NOMO-1 treated with DMSO at 0.1 percent for 48 hours (cell line): ENCODE measurements at regions not wholly inside any gene's neighbourhood (a gene's known extent, or its start where the extent isn't known, plus 50 kb on each side); places are given as distances from the start of the nearest gene placed in this dataset.

ENCODE experiments used
- DNase-seq: peaks from one replicate; lab custom pipeline; 2025; ENCODE audit not compliant: unreplicated experiment; lab: John Stamatoyannopoulos, UW

DNA sequence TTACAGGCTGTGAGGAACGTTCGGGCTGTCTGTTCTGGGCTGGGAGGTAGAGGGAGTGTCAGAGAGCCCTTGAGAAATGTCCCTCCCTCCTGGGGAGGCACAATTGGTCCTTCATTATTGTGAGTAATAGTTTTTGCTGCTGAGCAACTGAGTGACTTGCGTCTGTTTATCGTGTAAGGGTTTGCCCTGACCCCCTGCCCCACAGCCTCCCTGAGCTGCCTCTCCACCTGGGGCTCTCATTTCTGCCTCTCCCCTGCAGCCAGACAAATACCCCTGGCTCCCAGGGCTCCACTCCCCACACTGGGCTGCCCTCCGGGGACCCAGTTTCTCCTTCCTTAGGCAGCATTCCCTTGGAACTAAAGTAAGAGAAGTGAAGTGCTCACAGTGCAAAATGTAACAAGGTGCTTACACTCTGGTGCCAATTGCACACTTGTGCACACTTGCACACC lies 174.9 kb upstream of the MVB12B start:
- no peak for DNase-seq

DNA sequence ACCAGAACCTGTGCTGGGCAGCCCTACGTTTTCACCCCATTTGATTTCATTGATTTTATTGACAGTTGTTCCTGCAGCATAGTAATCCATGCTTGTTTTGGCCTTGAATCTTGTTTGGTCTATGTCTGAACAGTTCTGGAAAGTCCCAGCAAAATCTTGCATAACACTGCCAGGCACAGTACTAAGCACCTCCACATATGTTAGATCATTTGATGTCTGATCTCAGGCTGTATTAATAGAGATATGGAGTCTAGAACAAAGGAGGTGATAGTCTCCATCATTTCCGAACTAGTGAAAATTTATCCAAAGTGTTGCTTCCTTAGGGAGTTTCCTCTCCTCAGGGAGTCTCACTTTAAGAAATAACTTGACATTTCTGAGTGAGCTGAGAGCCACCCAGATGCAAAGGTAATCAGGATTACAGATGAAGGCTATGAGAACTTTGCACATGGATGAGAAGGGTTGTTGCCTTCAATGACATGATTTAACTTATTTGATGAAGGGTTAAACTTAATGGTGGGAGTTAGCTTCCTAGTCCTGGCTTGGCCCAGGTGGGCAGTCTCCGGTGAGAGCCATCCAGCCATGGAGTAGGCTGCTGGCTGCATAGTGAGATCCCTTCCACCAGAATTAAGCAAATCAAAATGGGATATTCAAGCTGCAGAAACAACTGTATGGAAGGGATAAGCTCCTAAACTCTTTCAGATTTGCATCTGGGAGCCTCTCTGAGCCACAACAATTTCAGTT lies 173.8 kb upstream of the MVB12B start:
- no peak for DNase-seq

DNA sequence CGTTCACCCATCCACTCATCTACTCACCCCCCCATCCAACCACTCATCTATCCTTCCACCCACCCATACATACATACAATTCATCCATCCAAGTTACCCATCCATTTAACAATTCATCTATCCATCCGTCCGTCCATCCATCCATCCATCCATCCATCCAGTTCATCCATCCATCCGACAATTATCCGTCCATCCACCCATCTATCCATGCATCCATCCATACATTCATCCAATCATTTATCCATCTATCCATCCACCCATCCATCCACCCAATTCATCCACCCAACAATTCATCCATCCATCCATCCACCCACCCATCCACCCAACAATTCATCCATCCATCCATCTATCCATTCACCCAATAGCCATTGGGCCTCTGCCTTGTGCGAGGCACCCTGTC lies 173.2 kb upstream of the MVB12B start:
- DNase-seq, result no peak

DNA sequence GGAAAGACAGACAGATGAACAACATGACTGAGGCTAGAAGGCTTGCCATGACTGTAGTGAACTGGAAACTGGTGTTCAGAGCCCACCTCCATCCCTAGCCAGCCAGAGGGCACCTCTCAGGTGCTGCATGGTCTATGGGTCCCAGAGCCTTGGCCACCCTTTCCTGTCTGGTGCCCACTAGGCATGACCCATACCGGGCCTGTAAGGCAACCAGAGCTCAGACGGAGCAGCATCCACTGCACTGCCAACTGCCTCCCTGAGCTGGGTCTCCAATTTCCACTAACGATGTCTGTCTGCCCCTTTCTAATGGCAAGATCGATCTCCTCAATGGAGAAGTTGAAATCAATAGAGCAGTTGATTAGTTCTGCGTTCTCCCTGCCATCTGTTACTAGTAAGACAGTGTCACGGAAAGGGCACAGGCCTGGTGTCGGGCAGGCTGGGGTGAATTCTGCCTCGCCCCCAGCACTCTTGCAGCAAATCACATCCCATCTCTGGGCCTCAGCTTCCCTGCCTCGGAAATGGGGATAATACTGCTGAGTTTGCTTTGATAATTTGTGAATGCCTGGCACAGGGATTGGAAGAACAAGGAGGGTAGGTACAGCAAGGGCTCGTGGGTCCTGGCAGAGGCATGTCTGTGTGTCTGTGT lies 172.3 kb upstream of the MVB12B start:
- no peak for DNase-seq

DNA sequence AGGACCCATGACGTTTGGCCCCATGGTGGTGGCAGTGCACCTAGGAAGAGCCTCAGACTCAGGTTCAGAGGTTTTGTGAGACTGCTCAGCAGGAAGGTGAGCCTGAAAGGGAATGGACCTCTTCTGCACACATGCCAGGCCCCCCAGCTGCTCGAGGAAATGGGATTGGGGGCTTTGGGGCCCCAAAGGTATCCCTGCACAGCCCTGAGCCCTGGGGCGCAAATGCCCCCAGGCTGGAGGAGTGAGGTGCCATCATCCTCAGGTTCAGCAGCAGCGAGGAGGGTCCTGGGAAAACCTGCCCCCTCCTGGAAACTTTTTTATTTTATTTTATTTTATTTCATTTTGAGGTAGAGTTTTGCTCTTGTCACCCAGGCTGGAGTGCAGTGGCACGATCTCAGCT lies 171.8 kb upstream of the MVB12B start:
- DNase-seq, result no peak

DNA sequence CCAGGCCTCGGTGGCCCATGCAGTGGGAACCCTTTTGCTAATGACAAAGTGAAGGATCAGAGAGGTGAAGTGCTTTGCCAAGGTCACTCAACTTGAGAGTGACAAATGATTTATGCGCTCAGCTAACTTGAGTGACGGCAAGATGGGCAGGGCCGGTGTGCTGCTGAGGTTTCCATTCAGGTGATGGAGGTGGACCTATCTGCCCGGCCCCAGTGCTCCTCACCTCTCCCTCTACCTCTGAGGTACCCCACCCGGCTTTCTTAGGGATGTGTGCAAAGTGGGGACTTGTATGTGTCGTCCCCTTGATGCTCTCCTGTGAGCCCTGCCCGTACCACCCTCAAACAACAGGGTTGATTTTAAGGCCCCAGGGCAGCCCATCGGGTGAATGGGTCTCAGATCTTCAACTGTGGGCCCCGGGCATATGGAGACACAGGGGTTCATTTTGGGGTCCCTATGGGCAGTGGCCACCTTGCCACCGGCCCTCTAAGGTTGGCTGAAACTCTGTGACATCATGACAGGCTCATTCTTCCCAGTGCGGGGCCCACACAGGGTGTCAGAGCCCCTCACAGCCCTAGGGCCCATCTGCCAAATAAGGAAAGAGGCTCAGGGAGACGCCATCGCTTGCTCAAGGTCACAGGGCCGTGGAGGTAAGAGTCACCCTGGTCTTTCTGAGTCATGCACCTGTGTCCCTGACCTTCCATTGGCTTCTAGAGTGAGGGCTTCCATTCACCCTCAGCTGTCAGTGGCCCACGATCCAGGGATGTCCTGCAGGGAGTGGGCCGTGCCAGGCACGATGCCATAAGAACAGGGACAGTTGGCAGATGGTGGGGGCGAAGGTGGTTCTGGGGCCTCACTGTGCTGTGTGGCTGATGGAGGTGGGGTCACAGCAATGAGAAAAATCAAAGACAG lies 170.6 kb upstream of the MVB12B start:
- no peak for DNase-seq

DNA sequence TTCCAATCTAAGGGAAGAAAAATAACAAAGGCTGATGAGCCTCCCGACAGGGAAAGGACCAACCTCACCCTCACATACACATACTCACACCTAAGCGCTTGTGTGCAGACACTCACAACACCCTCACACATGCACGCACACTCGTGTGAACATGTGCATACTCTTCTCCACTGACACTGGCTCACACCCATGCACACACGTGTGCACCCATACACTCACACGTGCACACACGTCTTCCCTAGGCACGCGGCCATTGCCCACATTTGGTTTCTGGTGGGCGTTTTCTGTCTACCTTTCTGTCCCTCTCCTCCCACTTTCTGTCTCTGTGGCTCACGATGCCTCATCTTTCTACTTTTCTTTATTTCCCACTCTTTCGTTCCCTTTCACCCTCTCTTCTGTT lies 169.7 kb upstream of the MVB12B start:
- no peak for DNase-seq

DNA sequence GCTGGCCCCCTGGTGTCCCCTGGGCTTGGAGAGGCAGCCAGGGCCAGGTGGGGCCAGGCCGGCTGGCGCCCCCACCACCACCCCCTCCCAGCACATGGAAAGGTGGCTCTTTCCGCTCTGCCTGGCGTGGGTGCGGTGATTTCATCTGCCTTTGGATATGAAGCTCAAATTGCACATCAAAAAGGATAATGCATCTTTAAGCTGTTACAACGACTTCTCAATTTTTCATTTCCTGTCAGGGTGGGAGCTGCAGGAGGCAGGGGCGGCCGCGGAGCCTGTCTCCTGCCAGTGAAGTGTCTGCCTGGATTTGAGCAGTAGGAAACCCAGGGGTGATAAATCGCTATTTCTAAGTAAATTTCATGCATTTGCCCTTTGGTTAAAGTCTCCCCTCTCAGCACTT lies 169.2 kb upstream of the MVB12B start:
- DNase-seq, result no peak

DNA sequence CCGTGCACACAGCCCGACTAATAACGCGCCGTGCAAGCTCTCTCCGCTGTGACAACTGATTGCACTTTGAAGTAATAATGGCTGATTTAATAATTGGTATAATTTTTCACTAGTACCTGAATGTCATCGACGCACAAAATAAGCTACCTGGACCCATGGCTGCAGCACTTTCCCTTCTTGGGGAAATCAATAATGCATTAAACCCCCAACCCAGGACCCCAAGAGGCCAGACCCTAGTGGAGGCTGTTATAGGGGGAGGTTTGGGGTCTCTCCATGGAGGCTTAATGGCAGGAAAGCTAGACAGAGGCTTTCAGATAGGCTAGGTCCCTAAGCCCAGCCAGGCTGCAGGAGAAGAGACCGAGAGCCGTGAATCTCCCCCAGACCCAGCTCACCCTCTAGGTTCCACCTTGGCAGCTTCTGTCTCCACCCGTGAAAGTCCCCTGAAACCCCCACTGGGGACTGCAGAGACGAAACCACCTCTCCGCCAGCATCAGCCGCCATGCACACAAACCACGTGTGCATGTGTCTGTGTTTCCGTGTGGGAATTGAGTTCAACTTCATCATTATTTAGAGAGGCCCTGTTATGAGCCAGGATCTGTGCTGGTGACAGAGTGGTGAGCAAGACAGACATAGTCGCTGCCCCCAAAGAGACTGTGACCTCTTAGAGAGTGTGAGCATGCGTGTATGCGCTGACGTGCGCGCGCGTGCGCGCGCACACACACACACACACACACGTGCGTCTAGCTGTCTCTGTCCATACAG lies 168.6 kb upstream of the MVB12B start:
- DNase-seq, result no peak

DNA sequence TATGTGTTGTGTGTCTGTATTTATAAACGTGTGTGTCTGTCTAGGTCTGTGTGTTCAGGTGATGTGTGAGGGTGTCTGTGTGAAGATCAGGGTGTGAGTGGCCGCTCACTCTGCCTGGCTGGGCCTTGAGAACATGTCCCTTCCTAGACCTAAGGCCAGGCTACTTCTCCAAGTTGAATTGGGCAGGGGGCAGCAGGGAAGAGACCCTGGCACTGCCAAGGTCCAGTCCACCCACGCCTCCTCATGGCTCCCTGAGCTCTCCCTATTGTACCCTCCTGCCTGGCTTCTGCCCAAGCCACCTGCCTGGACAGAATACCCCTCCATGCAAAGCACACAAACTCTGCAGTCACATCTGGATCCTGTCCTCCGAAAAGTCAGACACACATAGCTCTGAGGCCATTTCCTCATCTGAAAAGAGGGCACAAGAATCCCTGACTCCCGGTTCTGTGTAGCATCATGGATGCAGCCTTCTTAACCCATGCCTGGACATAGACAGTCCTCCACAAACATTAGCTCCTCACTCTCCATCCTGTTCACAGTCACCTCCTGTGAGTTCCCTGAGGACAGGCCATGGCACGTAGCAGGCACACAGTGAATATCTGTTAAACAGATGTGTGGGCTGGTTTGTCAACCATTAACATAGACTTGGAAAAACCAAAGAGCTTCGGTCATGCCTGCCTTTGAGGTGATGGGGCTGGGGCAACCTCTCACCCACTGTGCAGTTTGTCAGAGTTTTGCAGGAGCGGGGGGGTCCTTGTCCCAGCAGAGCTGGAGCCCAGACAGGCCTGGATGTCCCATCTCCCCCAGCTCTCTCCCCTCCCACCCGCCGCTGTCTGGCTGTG lies 167.8 kb upstream of the MVB12B start:
- no peak for DNase-seq

DNA sequence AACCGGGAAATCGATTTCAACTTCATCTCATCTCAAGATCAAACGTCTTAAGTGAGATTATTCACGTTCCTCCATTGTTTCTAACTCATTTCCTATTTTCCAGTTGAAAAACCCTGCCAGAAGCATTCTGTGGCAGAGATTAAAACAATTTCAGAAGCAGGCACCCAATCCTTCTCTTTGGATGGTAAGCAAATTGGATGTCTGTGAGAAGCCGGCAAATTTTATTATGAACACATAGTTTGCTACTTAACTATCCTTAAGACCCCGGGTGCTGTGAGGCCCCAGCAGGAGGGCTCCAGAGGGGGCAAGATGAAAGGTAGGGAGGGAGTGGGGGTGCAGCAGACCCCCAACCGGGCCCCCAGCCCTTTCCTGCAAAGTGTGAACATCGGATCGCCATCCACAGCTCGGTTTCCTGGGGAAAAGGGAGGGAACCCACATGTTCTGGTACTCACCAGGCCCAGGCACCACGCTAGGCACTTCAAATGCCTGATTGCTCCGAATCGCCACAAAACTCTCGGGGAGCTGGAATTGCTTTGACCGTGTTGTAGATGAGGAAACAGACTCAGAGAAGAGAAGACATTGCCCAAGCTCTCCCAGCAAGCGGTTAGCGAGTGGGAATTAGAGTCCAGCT lies 167.1 kb upstream of the MVB12B start:
- no peak for DNase-seq

DNA sequence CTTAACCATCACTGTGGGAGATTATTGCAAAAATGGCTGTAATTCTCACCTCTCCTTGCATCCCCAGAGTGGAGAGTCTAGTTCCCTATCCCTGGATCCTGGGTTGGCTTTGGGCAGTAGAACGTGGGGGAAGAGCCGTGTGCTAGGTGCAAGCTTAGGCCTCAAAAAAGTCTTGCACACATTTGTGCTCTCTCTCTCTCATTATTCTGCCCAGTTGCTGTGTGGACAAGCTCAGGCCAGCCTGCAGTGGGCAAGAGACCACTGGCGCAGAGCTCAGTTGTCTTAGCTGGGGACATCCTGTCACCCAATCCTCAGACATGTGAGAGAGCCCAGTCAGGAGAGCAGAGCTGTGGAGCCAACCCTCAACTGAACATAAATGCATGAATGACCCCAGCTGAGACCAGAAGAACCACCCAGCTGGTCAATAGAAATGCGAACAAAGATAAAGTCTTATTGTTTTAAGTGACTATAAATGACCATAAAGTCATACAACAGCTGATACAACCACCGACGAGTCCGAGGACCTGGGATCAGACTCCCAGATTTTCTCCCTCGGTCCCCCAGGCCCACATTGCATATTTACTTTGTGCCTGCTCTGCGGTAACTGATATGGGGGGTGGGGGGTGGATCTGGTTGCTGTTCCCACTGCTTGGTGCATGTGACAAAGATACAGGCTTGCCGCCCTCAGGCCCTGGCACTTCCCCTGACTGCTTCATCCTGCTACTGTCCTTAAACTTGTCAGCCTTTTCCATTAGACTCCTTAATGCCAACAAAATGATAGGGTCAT lies 166.4 kb upstream of the MVB12B start:
- DNase-seq, result no peak

DNA sequence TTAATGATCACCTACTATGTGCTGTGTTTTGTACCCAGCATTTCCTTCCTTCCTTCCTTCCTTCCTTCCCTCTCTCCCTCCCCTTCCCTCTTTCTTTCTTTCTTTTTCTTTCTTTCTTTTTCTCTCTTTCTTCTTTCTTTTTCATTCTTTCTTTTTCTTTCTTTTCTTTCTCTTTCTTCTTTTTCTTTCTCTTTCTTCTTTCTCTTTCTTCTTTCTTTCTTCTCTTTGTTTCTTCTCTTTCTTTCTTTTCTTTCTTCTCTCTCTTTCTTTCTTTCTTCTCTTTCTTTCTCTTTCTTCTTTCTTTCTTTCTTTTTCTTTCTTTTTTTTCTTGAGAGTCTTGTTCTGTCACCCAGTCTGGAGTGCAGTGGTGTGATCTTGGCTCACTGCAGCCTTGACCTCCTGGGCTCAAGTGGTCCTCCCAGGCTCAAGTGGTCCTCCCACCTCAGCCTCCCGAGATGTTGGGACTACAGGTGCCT lies 165.7 kb upstream of the MVB12B start:
- DNase-seq, result no peak

DNA sequence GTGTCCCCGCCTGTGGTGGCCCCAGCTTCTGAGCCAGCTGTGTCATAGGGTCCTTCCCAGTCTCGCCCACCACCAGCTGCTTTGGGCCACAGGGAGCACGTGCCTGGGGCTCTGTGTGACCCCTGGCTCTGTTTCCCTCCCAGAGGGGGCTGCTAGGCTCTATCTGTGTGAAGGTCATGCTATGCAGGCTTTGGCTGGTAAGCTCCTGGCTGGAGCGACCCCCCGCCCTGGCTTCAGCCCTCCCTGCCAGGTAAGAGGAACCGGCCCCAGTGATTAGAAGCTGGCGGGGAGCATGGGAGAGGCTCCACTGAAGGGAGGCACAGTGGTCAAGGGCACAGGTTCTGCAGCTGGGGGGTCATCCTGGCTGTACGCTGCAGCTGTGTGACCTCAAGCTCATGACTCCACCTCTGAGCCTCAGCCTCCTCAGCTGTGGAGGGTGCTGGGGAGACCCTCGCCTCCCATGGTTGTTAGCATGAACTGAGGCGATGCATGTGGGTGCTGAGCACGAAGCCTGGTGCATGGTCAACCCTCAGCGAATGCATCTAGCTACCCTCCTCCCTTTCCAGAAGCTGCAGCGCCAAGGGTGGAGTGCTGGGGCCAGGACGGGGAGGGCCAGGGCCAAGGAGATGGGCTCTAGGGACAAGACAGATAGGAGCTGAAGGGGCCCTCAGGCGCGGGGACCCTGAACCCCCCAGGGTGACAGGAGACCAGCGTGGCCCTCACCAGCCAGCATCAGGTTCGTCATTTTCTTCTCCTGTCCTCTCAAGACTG lies 163.8 kb upstream of the MVB12B start:
- DNase-seq, result no peak

DNA sequence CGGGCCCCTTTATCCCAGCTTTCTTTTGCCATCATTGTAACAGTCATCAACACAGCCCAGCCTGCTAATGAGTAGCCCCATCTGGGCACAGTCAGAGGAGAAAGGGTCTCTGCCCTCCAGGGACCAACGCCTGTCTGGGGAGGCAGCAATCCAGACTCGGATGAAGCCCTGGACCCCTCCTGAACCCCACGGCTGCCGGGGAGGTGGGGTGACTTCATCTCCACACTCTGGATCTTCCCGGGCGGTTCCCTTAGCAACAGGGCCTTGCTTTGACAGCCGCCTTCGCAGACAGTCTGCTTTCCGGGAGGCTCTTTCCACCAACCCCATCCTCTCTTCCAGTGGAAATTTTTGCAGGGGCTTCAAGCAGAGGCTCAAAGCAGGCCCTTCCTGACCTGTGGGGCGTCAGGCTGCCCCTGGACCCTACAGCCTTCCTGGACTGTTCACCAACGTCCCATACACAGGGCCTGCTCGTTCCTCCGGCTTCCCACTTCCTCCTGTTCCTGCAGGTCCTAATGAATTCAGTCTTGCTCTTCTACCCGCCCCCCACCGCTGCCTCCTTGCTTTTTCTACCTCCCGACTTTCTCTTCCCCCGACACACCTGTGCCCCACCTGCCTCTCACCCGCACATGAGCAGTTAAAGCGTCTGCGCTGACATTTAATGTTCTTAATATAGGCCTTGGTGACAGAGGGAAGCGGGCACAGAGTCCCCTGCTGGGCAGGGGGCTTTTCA lies 161.7 kb upstream of the MVB12B start:
- DNase-seq, result no peak

DNA sequence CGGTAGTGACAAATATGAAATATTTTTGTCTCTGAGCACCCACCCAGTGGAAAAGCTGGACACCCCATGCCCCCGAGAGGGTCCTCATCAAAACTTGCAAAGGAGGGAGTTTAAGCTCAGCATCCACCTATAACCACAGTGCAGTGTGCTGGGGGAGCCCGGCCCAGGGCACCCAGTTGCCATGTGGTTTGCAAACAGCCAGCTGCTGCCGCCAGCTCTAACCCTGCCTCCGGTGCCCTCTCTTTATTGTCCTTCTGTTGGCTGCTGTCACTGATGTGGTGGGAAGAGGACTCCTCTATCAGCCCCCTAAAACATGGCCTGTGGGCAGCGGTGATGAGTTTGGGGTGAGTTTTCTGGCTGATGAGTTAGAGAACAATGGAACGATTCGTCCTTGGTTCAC lies 160.9 kb upstream of the MVB12B start:
- no peak for DNase-seq

DNA sequence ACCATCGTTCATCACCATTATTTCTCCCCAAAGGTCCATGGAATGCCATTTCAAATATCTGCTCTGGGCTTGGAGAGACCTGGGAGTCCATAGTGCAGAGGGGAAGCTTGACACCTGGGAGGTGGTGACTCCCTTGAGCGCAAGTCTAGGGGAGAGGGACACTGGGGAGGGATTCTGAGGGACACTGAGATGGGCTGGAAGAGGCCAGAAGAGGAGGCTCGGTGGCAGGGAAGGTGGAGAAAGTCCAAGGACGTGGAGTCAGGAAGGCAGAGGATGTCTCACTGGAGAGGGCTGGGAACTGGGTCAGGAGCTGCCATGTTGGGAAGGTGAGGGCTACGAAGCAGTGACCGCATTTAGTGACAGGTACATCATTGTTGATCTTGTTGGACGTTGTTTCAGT lies 160.3 kb upstream of the MVB12B start:
- DNase-seq, result no peak
